ENCODE measurements at regions not wholly inside any gene's neighbourhood (a gene's known extent, or its start where the extent isn't known, plus 50 kb on each side); places are given as distances from the start of the nearest gene placed in this dataset.

DNA sequence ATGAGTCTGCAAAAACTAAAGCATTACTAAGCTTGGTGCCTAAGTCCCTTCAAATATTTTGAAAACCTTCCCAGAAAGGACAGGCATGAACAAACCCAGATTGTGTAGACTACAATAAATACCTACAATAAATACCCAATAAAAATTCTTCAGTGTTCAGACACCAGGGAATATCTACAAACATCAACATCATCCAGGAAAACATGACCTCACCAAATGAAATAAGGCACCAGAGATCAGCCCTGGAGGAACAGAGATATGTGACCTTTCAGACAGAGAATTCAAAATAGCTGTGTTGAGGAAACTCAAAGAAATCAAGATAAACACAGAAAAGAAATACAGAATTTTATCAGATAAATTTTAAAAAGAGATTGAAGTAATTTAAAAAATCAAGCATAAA lies 57.8 kb upstream of the NLRP2B start:
- H3K14ac ChIP-seq (ENCODE audit: low read length) = no peak overlapping the region
- H3K79me2 ChIP-seq (ENCODE audit: control insufficient read depth, insufficient read depth, low read length, poor library complexity) = no peaks in the 10 kb centered on the region
- no peak overlapping the region for H3K4me3 ChIP-seq (ENCODE audit: low read depth, low read length)
- H3K4me2 ChIP-seq (ENCODE audit: low read length) = no peak overlapping the region
- H3K27me3 ChIP-seq (ENCODE audit: insufficient read depth, low read length) = no peaks in the 10 kb centered on the region
- H4K12ac ChIP-seq (ENCODE audit: low read depth, low read length) = no peak overlapping the region
- no peaks in the 10 kb centered on the region for H3K4me1 ChIP-seq (ENCODE audit: control insufficient read depth in 1 of 2, insufficient read depth in 2 of 2, low read length in 2 of 2)
- no peak overlapping the region for H3K23ac ChIP-seq (ENCODE audit: low read length)
- H3K18ac ChIP-seq (ENCODE audit: low read length) = no peak overlapping the region
- no peaks in the 10 kb centered on the region for H3K36me3 ChIP-seq (ENCODE audit: control insufficient read depth in 1 of 2, insufficient read depth in 2 of 2, low read length in 2 of 2)
- no peak overlapping the region for H2BK12ac ChIP-seq (ENCODE audit: low read length)
- no peak overlapping the region for H2BK5ac ChIP-seq (ENCODE audit: low read depth, low read length, poor library complexity)
- H3K9me3 ChIP-seq (ENCODE audit: insufficient read depth, low read depth, low read length) = peaks cover 6% of the 10 kb centered on the region
- H3K27ac ChIP-seq (ENCODE audit: low read depth, low read length) = no peak overlapping the region
- no peak overlapping the region for H2AFZ ChIP-seq (ENCODE audit: insufficient read depth, low read length, poor library complexity)
- H2BK120ac ChIP-seq (ENCODE audit: insufficient read depth, low read length, poor library complexity) = no peak overlapping the region
- H3K4ac ChIP-seq (ENCODE audit: low read depth, low read length) = no peak overlapping the region
- no peak overlapping the region for H4K8ac ChIP-seq (ENCODE audit: low read depth, low read length)
- H4K91ac ChIP-seq (ENCODE audit: low read depth, low read length) = no peak overlapping the region
- no peak overlapping the region for H3K9ac ChIP-seq (ENCODE audit: low read length)
- H2AK5ac ChIP-seq (ENCODE audit: low read length) = no peak overlapping the region
- no peak for DNase-seq
- H3K79me1 ChIP-seq (ENCODE audit: low read length) = no peaks in the 10 kb centered on the region
